ENCODE measurements at regions not wholly inside any gene's neighbourhood (a gene's known extent, or its start where the extent isn't known, plus 50 kb on each side); places are given as distances from the start of the nearest gene placed in this dataset.

- TF ChIP-seq SMC3 (IDR thresholded peaks at IDR 0.05; ENCODE audit: borderline replicate concordance, low read length) (no peak), ZBTB40 (IDR thresholded peaks at IDR 0.05; ENCODE audit: borderline replicate concordance) (no peak), ZBTB4 (CRISPR knock-in tag; IDR thresholded peaks at IDR 0.05) (no peak), RBBP5 (conservative IDR thresholded peaks at IDR 0.05) (no peak), CBX3 (IDR thresholded peaks at IDR 0.05; ENCODE audit: borderline replicate concordance, low read depth) (no peak)
Measured at GRCh38 chr5:167351316-167351715, 940.1 kb upstream of the WWC1 start (continued).

DNA sequence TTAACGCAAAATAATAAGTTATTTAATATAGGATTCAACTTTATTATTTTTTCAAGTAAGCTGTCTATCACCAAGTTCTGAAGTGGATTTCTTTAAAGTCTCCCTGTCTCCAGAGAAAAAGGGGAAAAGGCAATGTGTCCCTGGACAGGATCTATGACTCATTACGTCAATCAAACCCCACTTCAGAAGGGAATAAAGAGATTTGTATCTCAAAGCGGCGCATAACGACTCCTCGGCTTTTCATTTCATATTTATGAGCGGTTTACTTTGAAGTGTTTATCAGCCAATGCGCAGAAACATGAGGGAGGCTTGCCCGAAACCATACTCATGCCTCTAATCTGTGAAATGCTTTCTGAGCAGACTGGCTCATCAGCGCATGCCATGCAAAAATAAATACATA lies 938.6 kb upstream of the WWC1 start:
- ChIA-PET POLR2A (no interaction called here), RAD21 (ENCODE audit: unreplicated experiment) (no interaction called here), CTCF (no interaction called here), SMC1A (ENCODE audit: uncharacterized antibody, unreplicated experiment) (no interaction called here)
- no peak overlapping the region for H3K27ac ChIP-seq (ENCODE audit: control insufficient read depth, insufficient read depth)
- ATAC-seq (no peak), FAIRE-seq (no peak), DNase-seq (ENCODE audit: low read depth, low spot score) (no peak)
- in situ Hi-C loops (cut with MboI) (no loop called here), intact Hi-C loops (cut with micrococcal nuclease; ENCODE audit: unreplicated experiment) (no loop called here)
- WGBS (ENCODE audit: insufficient coverage, insufficient replicate concordance, low lambda C conversion rate, missing lambda C conversion rate), result 44% methylated on average over 10 of the region's 10 CpGs
- H3K9me3 ChIP-seq (replicated peaks; ENCODE audit: control insufficient read depth, insufficient read depth, low read length), result no peaks in the 10 kb centered on the region
- no peak overlapping the region for H3K9ac ChIP-seq (ENCODE audit: control insufficient read depth, insufficient read depth, low read length)
- no peaks in the 10 kb centered on the region for H3K27me3 ChIP-seq (replicated peaks in 1 of 2; ENCODE audit: control insufficient read depth in 2 of 2, insufficient read depth in 2 of 2, low read length in 1 of 2)
- H3K36me3 ChIP-seq (ENCODE audit: control insufficient read depth in 2 of 2, insufficient read depth in 2 of 2, low read length in 1 of 2), result no peaks in the 10 kb centered on the region
- no TSS peak for BruUV-seq (replicated peaks)
- no peak overlapping the region for H2AFZ ChIP-seq (ENCODE audit: control insufficient read depth, low read depth, low read length)
- no peaks in the 10 kb centered on the region for H3K4me1 ChIP-seq (ENCODE audit: control insufficient read depth, insufficient read depth, low read length)
- no peaks in the 10 kb centered on the region for H4K20me1 ChIP-seq (ENCODE audit: control insufficient read depth, insufficient read depth)
- no peaks in the 10 kb centered on the region for H3K79me2 ChIP-seq (ENCODE audit: control insufficient read depth, insufficient read depth, low read length)
- H3K4me3 ChIP-seq, result no peak overlapping the region
- no peak for TF ChIP-seq BCL11A (IDR thresholded peaks at IDR 0.05; ENCODE audit: low read depth, low read length)
- TF ChIP-seq EGR1 (IDR thresholded peaks at IDR 0.05; ENCODE audit: borderline replicate concordance in 1 of 2, low read depth in 2 of 2, low read length in 2 of 2), result no peak
- no peak for TF ChIP-seq ATF3 (IDR thresholded peaks at IDR 0.05; ENCODE audit: borderline replicate concordance, extremely low read depth, low read depth, low read length)
- TF ChIP-seq MEF2B (IDR thresholded peaks at IDR 0.05; ENCODE audit: partially characterized antibody, poor library complexity, severe bottlenecking), result no peak
- no peak for TF ChIP-seq ATF7 (IDR thresholded peaks at IDR 0.05; ENCODE audit: low read depth)
- no peak for TF ChIP-seq NFYB (IDR thresholded peaks at IDR 0.05; ENCODE audit: insufficient read depth, low read depth, low read length)
- H3K4me2 ChIP-seq (ENCODE audit: control insufficient read depth, insufficient read depth), result no peak overlapping the region

All from GM12878 (cell line).